Sigmoid colon (tissue), 4 donors: ENCODE measurements at regions not wholly inside any gene's neighbourhood (a gene's known extent, or its start where the extent isn't known, plus 50 kb on each side); places are given as distances from the start of the nearest gene placed in this dataset.

Experiments
- CTCF ChIP-seq, 4 experiments: fragments of 450-650 bp in 3 of 4; fragments of 200-600 bp in 1 of 4; IDR thresholded peaks; one replicate each; pipeline ENCODE4 v1.5.1; 2016 to 2019; ENCODE audit warnings: antibody characterized with exemption in 4 of 4, mild to moderate bottlenecking in 3 of 4, moderate library complexity in 2 of 4
- EP300 ChIP-seq, 4 donors: sonication (generic); formaldehyde crosslinking; IDR thresholded peaks; one replicate each; pipeline ENCODE4 v1.6.1; 2017; ENCODE audit warnings: antibody characterized with exemption in 4 of 4
- POLR2A ChIP-seq, 2 donors: fragments of 450-650 bp; IDR thresholded peaks; one replicate each; pipeline ENCODE4 v1.6.1; 2016; ENCODE audit warnings: antibody characterized with exemption in 2 of 2, mild to moderate bottlenecking in 2 of 2, moderate library complexity in 2 of 2
- POLR2AphosphoS5 ChIP-seq, 4 donors: sonication (generic); formaldehyde crosslinking; IDR thresholded peaks; one replicate each; pipeline ENCODE4 v1.6.1; 2017; ENCODE audit warnings: antibody characterized with exemption in 4 of 4

GRCh38 chr7:156579566-156579965 is 61.0 kb upstream of the RNF32 start:
- TF ChIP-seq POLR2A (IDR thresholded peaks at IDR 0.05) (no peak), CTCF (IDR thresholded peaks at IDR 0.05) (no peak), EP300 (IDR thresholded peaks at IDR 0.05) (no peak), POLR2AphosphoS5 (IDR thresholded peaks at IDR 0.05) (no peak)
